Astrocyte (in vitro differentiated cells and primary cell): ENCODE measurements at regions not wholly inside any gene's neighbourhood (a gene's known extent, or its start where the extent isn't known, plus 50 kb on each side); places are given as distances from the start of the nearest gene placed in this dataset.

Experiments
- EZH2 ChIP-seq: IDR thresholded peaks from 2 replicates; pipeline ENCODE4 v1.6.1; 2012; ENCODE audit warnings: mild to moderate bottlenecking, low read length, inconsistent platforms; ENCODE audit not compliant: insufficient read depth
- TF ChIP-seq, protein P1 (sequence below): IDR thresholded peaks from 2 replicates; pipeline ENCODE4 v1.5.1; 2011; ENCODE audit warnings: low read depth, mild to moderate bottlenecking, inconsistent platforms, low read length, moderate library complexity; ENCODE audit not compliant: insufficient read depth

DNA sequence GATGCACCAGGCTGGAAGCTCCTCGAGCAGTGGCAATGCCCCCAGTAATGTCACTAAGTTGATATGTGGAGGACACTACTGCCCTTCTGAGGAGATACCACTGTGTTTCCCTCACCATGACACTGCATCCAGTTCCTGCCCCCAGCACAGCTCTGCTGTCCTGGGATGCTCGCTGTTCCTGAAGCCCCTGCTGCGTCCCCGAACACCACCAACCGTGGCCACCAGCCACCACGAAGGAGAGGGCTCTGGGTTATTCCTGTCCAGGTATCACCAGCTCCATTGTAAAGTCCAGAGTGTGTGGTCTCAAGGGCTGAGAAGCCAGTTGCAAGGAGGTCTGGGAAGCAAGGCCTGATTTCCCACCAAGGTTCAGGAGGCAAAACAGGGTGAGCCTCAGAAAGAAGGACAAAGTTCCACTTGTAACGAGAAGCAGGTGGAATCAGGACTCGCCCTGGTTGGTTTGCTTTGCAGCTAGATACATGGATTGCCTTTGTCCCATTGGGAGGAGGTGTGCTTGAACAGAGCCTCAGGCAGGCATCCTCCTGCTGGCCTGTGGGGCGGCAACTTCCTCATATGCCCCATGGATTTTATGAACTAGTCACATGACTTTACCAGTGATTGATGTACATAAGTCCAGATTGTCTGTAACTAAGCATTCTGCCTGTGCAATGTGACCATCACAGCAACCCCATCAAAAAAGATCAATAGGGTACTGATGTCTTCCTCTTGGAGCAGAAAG, 427.0 kb upstream of the VSTM2A start:
- TF ChIP-seq EZH2: no peak
- TF ChIP-seq, protein P1, sequence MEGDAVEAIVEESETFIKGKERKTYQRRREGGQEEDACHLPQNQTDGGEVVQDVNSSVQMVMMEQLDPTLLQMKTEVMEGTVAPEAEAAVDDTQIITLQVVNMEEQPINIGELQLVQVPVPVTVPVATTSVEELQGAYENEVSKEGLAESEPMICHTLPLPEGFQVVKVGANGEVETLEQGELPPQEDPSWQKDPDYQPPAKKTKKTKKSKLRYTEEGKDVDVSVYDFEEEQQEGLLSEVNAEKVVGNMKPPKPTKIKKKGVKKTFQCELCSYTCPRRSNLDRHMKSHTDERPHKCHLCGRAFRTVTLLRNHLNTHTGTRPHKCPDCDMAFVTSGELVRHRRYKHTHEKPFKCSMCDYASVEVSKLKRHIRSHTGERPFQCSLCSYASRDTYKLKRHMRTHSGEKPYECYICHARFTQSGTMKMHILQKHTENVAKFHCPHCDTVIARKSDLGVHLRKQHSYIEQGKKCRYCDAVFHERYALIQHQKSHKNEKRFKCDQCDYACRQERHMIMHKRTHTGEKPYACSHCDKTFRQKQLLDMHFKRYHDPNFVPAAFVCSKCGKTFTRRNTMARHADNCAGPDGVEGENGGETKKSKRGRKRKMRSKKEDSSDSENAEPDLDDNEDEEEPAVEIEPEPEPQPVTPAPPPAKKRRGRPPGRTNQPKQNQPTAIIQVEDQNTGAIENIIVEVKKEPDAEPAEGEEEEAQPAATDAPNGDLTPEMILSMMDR: no peak
